H9 (cell line): ENCODE measurements at regions not wholly inside any gene's neighbourhood (a gene's known extent, or its start where the extent isn't known, plus 50 kb on each side); places are given as distances from the start of the nearest gene placed in this dataset.

Experiments used
- DNase-seq: peaks from one replicate; pipeline ENCODE4 v3.0.0-alpha.2; 2017
- H2AFZ ChIP-seq: one replicate; pipeline ENCODE4 v1.6.1; 2013; ENCODE audit warnings: mild to moderate bottlenecking, low read length, control low read depth, moderate library complexity
- H2AK5ac ChIP-seq: 2 replicates; pipeline ENCODE4 v1.6.1; 2013; ENCODE audit warnings: low read length, control low read depth, mixed read lengths; ENCODE audit not compliant: insufficient read length
- H2BK120ac ChIP-seq: one replicate; pipeline ENCODE4 v1.6.1; 2013; ENCODE audit warnings: low read depth, mild to moderate bottlenecking, low read length, control low read depth, inconsistent platforms; ENCODE audit not compliant: poor library complexity, severe bottlenecking
- H2BK12ac ChIP-seq: 2 replicates; pipeline ENCODE4 v1.6.1; 2013; ENCODE audit warnings: low read length, control low read depth, mixed read lengths, low read depth; ENCODE audit not compliant: insufficient read length
- H2BK15ac ChIP-seq: 2 replicates; pipeline ENCODE4 v1.6.1; 2013; ENCODE audit warnings: low read depth, low read length, control low read depth
- H2BK20ac ChIP-seq: one replicate; pipeline ENCODE4 v1.6.1; 2013; ENCODE audit warnings: low read depth, mild to moderate bottlenecking, low read length, control low read depth, inconsistent platforms; ENCODE audit not compliant: poor library complexity, severe bottlenecking
- H2BK5ac ChIP-seq: 2 replicates; pipeline ENCODE4 v1.6.1; 2013; ENCODE audit warnings: low read length, control low read depth, mixed read lengths; ENCODE audit not compliant: insufficient read length
- H3K14ac ChIP-seq: 2 replicates; pipeline ENCODE4 v1.6.1; 2013; ENCODE audit warnings: low read length, control low read depth; ENCODE audit not compliant: insufficient read depth
- H3K18ac ChIP-seq: 2 replicates; pipeline ENCODE4 v1.6.1; 2013; ENCODE audit warnings: low read depth, mild to moderate bottlenecking, mixed read lengths, low read length, control low read depth; ENCODE audit not compliant: insufficient read length
- H3K23ac ChIP-seq: 2 replicates; pipeline ENCODE4 v1.6.1; 2013; ENCODE audit warnings: low read length, control low read depth, mixed read lengths, low read depth; ENCODE audit not compliant: insufficient read length
- H3K23me2 ChIP-seq: 2 replicates; pipeline ENCODE4 v1.6.1; 2013; ENCODE audit warnings: low read depth, mild to moderate bottlenecking, mixed read lengths, low read length, control low read depth; ENCODE audit not compliant: insufficient read length, poor library complexity, severe bottlenecking
- H3K27ac ChIP-seq: 2 replicates; pipeline ENCODE4 v1.5.1; 2013; ENCODE audit warnings: low read length, control low read depth, mixed read lengths, low read depth; ENCODE audit not compliant: insufficient read length
- H3K27me3 ChIP-seq: 2 replicates; pipeline ENCODE4 v1.6.1; 2013; ENCODE audit warnings: low read length, control low read depth, inconsistent platforms; ENCODE audit not compliant: insufficient read depth
- H3K4ac ChIP-seq: 2 replicates; pipeline ENCODE4 v1.6.1; 2013; ENCODE audit warnings: low read depth, mild to moderate bottlenecking, control low read depth, inconsistent platforms, low read length, moderate library complexity
- H3K4me1 ChIP-seq: 2 replicates; pipeline ENCODE4 v1.6.1; 2013; ENCODE audit warnings: low read length, control low read depth, inconsistent platforms; ENCODE audit not compliant: insufficient read depth
- H3K4me2 ChIP-seq: 2 replicates; pipeline ENCODE4 v1.6.1; 2013; ENCODE audit warnings: low read length, control low read depth, mixed read lengths; ENCODE audit not compliant: insufficient read length, insufficient read depth
- H3K56ac ChIP-seq: 2 replicates; pipeline ENCODE4 v1.6.1; 2013; ENCODE audit warnings: low read depth, mild to moderate bottlenecking, mixed read lengths, low read length, control low read depth; ENCODE audit not compliant: insufficient read length
- H3K79me1 ChIP-seq: 2 replicates; pipeline ENCODE4 v1.6.1; 2013; ENCODE audit warnings: low read depth, mild to moderate bottlenecking, moderate library complexity, low read length, control low read depth, inconsistent platforms; ENCODE audit not compliant: insufficient read depth, poor library complexity, severe bottlenecking
- H3K79me2 ChIP-seq: 2 replicates; pipeline ENCODE4 v1.6.1; 2013; ENCODE audit warnings: low read length, control low read depth, inconsistent platforms; ENCODE audit not compliant: insufficient read depth
- H3K9ac ChIP-seq: 2 replicates; pipeline ENCODE4 v1.6.1; 2013; ENCODE audit warnings: low read length, control low read depth, mixed read lengths; ENCODE audit not compliant: insufficient read length; ENCODE audit errors: extremely low read depth
- H3K9me3 ChIP-seq: one replicate; pipeline ENCODE4 v1.6.1; 2013; ENCODE audit warnings: low read depth, low read length, inconsistent platforms; ENCODE audit not compliant: control insufficient read depth
- H3T11ph ChIP-seq: one replicate; pipeline ENCODE4 v1.6.1; 2013; ENCODE audit warnings: mild to moderate bottlenecking, low read length, control low read depth, inconsistent platforms
- H4K20me1 ChIP-seq: one replicate; pipeline ENCODE4 v1.6.1; 2013; ENCODE audit not compliant: control insufficient read depth, insufficient read length, insufficient read depth
- H4K5ac ChIP-seq: 2 replicates; pipeline ENCODE4 v1.6.1; 2013; ENCODE audit warnings: low read depth, mild to moderate bottlenecking, mixed read lengths, low read length, control low read depth; ENCODE audit not compliant: insufficient read length
- H4K8ac ChIP-seq: replicated peaks from 2 replicates; pipeline ENCODE4 v1.6.1; 2013; ENCODE audit warnings: low read length, control low read depth, mixed read lengths, low read depth; ENCODE audit not compliant: insufficient read length
- H4K91ac ChIP-seq: 2 replicates; pipeline ENCODE4 v1.6.1; 2013; ENCODE audit warnings: low read depth, mild to moderate bottlenecking, moderate library complexity, mixed read lengths, low read length, control low read depth; ENCODE audit not compliant: insufficient read length
- H3K27ac Mint-ChIP-seq, 3 experiments: 2 replicates in 2 of 3; 3 replicates in 1 of 3; pipeline ENCODE4 v1.8.0; 2020 to 2021; ENCODE audit warnings: mixed read lengths in 3 of 3, mild to moderate bottlenecking in 1 of 3, moderate library complexity in 1 of 3
- H3K27me3 Mint-ChIP-seq: 2 replicates; pipeline ENCODE4 v1.8.0; 2021; ENCODE audit warnings: low read depth, mild to moderate bottlenecking, moderate library complexity, mixed read lengths
- H3K36me3 Mint-ChIP-seq, 3 experiments: 2 replicates in 2 of 3; 3 replicates in 1 of 3; pipeline ENCODE4 v1.8.0; 2020 to 2021; ENCODE audit warnings: low read depth in 3 of 3, mixed read lengths in 3 of 3; ENCODE audit not compliant: insufficient read depth in 1 of 3
- H3K4me1 Mint-ChIP-seq, 2 experiments: 2 replicates each; pipeline ENCODE4 v1.8.0; 2020; ENCODE audit warnings: mixed read lengths in 2 of 2
- H3K4me3 Mint-ChIP-seq, 2 experiments: 2 replicates in 1 of 2; 3 replicates in 1 of 2; pipeline ENCODE4 v1.8.0; 2020 to 2021; ENCODE audit warnings: mild to moderate bottlenecking in 2 of 2, mixed read lengths in 2 of 2, moderate library complexity in 1 of 2
- H3K9me3 Mint-ChIP-seq, 2 experiments: 2 replicates in 1 of 2; 3 replicates in 1 of 2; pipeline ENCODE4 v1.8.0; 2020; ENCODE audit warnings: mild to moderate bottlenecking in 2 of 2, mixed read lengths in 2 of 2, moderate library complexity in 1 of 2
- WGBS: extraction: QIAGEN DNeasy Blood & Tissue Kit; methylation state at CpG from one replicate; pipeline ENCODE4 v1.1.7; 2013; ENCODE audit warnings: missing lambda C conversion rate, low lambda C conversion rate, mixed read lengths; ENCODE audit not compliant: insufficient read length; ENCODE audit errors: extremely low coverage; 5-methylcytosine and 5-hydroxymethylcytosine counted together
- TF ChIP-seq, protein P1 (sequence below): fragments of 200-600 bp; sonication (generic); conservative IDR thresholded peaks from 3 replicates; pipeline ENCODE4 v1.8.0; 2021; ENCODE audit warnings: antibody characterized with exemption, mild to moderate bottlenecking

DNA sequence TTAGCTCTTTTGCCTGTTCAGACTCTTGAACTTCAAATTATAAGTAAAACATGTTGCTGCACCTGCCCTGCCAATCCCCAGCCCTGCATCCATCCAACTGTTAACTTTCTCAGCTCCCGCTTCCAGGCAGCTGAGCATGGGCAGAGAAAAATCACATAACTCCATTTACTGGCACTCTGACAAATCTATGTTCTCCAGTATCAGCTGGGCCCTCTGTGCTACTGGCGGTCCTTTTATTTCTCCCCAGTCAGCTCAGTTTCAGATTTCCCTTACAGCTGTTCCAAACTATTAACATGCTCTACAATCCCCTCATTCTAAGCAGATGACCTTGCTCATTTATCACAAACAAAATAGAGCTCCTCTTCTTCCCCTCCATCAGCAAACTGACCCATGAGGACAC is 240.4 kb upstream of the TET2 start:
- no peak overlapping the region for H3K4me2 ChIP-seq
- Mint-ChIP-seq H3K27me3 (peaks cover 99% of the 10 kb centered on the region), H3K4me3 (no peak overlapping the region), H3K4me1 (peaks cover 4 to 5% of the 10 kb centered on the region in 2 experiments; a peak in 3 of 4 replicates), H3K9me3 (no peaks in the 10 kb centered on the region), H3K36me3 (no peaks in the 10 kb centered on the region), H3K27ac (no peak overlapping the region)
- WGBS = no CpG with 5 or more reads among the region's 2 CpGs
- no peaks in the 10 kb centered on the region for H3K4me1 ChIP-seq
- H3T11ph ChIP-seq = no peak overlapping the region
- no peaks in the 10 kb centered on the region for H3K23me2 ChIP-seq
- H2BK15ac ChIP-seq = no peak overlapping the region
- H4K20me1 ChIP-seq = no peaks in the 10 kb centered on the region
- no peak overlapping the region for H2BK20ac ChIP-seq
- no peak overlapping the region for H4K91ac ChIP-seq
- no peak overlapping the region for H3K4ac ChIP-seq
- no peak overlapping the region for H2BK120ac ChIP-seq
- no peak overlapping the region for H2AK5ac ChIP-seq
- H4K8ac ChIP-seq = no peak overlapping the region
- no peak overlapping the region for H2BK5ac ChIP-seq
- H2AFZ ChIP-seq = no peak overlapping the region
- DNase-seq = no peak
- no peaks in the 10 kb centered on the region for H3K79me2 ChIP-seq
- TF ChIP-seq, protein P1, sequence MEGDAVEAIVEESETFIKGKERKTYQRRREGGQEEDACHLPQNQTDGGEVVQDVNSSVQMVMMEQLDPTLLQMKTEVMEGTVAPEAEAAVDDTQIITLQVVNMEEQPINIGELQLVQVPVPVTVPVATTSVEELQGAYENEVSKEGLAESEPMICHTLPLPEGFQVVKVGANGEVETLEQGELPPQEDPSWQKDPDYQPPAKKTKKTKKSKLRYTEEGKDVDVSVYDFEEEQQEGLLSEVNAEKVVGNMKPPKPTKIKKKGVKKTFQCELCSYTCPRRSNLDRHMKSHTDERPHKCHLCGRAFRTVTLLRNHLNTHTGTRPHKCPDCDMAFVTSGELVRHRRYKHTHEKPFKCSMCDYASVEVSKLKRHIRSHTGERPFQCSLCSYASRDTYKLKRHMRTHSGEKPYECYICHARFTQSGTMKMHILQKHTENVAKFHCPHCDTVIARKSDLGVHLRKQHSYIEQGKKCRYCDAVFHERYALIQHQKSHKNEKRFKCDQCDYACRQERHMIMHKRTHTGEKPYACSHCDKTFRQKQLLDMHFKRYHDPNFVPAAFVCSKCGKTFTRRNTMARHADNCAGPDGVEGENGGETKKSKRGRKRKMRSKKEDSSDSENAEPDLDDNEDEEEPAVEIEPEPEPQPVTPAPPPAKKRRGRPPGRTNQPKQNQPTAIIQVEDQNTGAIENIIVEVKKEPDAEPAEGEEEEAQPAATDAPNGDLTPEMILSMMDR = no peak
- H3K79me1 ChIP-seq = no peaks in the 10 kb centered on the region
- H3K27me3 ChIP-seq = peaks cover 14% of the 10 kb centered on the region
- H4K5ac ChIP-seq = no peak overlapping the region
- no peak overlapping the region for H3K27ac ChIP-seq
- no peak overlapping the region for H3K9ac ChIP-seq
- H3K14ac ChIP-seq = no peak overlapping the region
- H3K56ac ChIP-seq = no peak overlapping the region
- no peak overlapping the region for H3K18ac ChIP-seq
- H3K9me3 ChIP-seq = no peaks in the 10 kb centered on the region
- H2BK12ac ChIP-seq = no peak overlapping the region
- no peak overlapping the region for H3K23ac ChIP-seq
